ENCODE measurements at regions not wholly inside any gene's neighbourhood (a gene's known extent, or its start where the extent isn't known, plus 50 kb on each side); places are given as distances from the start of the nearest gene placed in this dataset.

DNA sequence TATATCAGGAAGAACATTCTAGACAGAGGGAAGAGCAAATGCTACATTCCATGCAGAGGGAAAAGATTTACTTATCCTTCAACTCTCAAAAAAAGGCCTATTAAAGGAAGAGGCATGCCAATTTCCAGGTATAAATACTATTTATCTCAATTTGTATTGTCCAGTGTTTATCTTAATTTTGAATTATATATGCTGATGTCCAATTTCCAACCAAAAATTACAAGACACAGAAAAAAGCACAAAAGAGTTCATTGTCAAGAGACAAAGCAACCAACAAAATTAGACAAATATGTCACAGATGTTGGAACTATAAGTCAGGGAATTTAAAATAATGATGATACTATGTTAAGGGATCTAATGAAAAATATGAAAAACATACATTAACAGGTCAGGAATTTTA is 286.6 kb upstream of the SFSWAP start:
- Histone ChIP-seq H3K79me2 (ENCODE audit: control insufficient read depth, insufficient read depth, low read length) (no peaks in the 10 kb centered on the region), H2AFZ (ENCODE audit: control insufficient read depth, low read length) (no peak overlapping the region), H4K20me1 (ENCODE audit: control insufficient read depth, extremely low read depth, insufficient read depth, low read length) (no peaks in the 10 kb centered on the region), H3K4me3 (ENCODE audit: control insufficient read depth in 2 of 3, extremely low read depth in 1 of 3, insufficient read depth in 2 of 3, low read depth in 1 of 3, low read length in 3 of 3) (no peak overlapping the region), H3K4me2 (ENCODE audit: control insufficient read depth, extremely low read depth, insufficient read depth, low read depth, low read length) (no peak overlapping the region), H3K27ac (ENCODE audit: control insufficient read depth, insufficient read depth, low read length) (no peak overlapping the region), H3K36me3 (ENCODE audit: control insufficient read depth in 2 of 2, extremely low read depth in 1 of 2, insufficient read depth in 2 of 2, low read length in 2 of 2) (no peaks in the 10 kb centered on the region), H3K9me1 (ENCODE audit: control insufficient read depth, extremely low read depth, insufficient read depth, low read length) (no peaks in the 10 kb centered on the region), H3K4me1 (ENCODE audit: control insufficient read depth, extremely low read depth, insufficient read depth, low read length) (no peaks in the 10 kb centered on the region), H3K27me3 (ENCODE audit: control insufficient read depth, extremely low read depth, insufficient read depth, low read length) (no peaks in the 10 kb centered on the region), H3K9me3 (ENCODE audit: control insufficient read depth, low read depth, low read length) (peaks cover 3% of the 10 kb centered on the region), H3K9ac (ENCODE audit: control insufficient read depth, extremely low read depth, insufficient read depth, low read length) (no peak overlapping the region)
- DNase-seq (ENCODE audit: low read depth, low spot score) (no peak), FAIRE-seq (no peak)
- TF ChIP-seq, protein P1, sequence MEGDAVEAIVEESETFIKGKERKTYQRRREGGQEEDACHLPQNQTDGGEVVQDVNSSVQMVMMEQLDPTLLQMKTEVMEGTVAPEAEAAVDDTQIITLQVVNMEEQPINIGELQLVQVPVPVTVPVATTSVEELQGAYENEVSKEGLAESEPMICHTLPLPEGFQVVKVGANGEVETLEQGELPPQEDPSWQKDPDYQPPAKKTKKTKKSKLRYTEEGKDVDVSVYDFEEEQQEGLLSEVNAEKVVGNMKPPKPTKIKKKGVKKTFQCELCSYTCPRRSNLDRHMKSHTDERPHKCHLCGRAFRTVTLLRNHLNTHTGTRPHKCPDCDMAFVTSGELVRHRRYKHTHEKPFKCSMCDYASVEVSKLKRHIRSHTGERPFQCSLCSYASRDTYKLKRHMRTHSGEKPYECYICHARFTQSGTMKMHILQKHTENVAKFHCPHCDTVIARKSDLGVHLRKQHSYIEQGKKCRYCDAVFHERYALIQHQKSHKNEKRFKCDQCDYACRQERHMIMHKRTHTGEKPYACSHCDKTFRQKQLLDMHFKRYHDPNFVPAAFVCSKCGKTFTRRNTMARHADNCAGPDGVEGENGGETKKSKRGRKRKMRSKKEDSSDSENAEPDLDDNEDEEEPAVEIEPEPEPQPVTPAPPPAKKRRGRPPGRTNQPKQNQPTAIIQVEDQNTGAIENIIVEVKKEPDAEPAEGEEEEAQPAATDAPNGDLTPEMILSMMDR (optimal IDR thresholded peaks at IDR 0.05 in 1 of 3, IDR thresholded peaks at IDR 0.05 in 1 of 3, conservative IDR thresholded peaks at IDR 0.05 in 1 of 3; ENCODE audit: extremely low read depth in 1 of 3, insufficient read depth in 2 of 3, low read length in 3 of 3) = no peak
- no peak for TF ChIP-seq EZH2 (IDR thresholded peaks at IDR 0.05; ENCODE audit: low read length)
- dilution Hi-C loops (cut with MboI; ENCODE audit: extremely low pct_ligation_motif_present, low sequenced_read_pairs) = no loop called here

DNA sequence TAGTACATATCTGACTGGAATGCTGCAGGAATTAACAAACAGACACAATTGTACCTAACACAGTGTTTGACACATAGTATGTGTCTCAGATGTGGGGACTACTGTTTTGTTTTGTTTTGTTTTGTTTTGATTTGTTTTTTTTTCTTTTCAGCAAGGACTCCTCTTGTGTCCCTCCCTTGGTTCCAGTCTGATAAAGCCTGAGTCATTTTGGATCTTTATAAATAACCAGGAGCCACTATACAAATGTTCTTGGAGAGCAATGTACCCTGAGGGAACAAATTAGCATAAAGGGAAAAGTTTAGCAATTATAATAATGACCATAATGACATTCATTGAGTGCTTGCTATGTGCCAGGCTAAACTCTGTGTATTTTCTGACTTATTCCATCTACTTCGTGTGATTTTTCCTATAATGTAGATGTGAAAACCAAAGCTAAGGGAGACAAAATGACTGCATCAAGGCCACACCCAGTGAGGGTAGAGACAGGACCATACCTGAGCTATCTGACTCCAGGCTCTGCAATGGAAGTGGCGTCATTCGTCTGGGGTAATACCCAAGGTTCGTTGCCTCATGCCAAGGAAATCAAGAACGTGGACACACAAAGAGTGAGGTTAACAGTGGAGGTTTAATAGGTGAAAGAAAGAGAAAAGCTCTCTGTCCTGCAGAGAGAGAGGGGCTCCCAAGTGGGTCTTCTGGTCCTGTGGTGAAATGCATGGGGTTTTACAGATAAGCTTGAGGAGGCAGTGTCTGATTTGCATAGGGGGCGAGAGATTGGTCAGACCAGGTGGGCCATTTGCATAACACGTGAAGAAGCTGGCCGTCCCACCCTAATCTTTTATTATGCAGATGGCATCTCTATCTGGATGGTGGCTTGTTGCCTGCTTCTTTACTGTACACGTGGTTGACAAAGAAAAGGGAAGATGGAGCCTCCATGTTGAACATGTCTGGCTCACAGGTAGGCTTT is 285.5 kb upstream of the SFSWAP start:
- Histone ChIP-seq H3K4me3 (ENCODE audit: control insufficient read depth in 2 of 3, extremely low read depth in 1 of 3, insufficient read depth in 2 of 3, low read depth in 1 of 3, low read length in 3 of 3) (no peak overlapping the region), H3K9ac (ENCODE audit: control insufficient read depth, extremely low read depth, insufficient read depth, low read length) (no peak overlapping the region), H3K4me2 (ENCODE audit: control insufficient read depth, extremely low read depth, insufficient read depth, low read depth, low read length) (no peak overlapping the region), H3K27ac (ENCODE audit: control insufficient read depth, insufficient read depth, low read length) (no peak overlapping the region), H3K36me3 (ENCODE audit: control insufficient read depth in 2 of 2, extremely low read depth in 1 of 2, insufficient read depth in 2 of 2, low read length in 2 of 2) (no peaks in the 10 kb centered on the region), H3K9me3 (ENCODE audit: control insufficient read depth, low read depth, low read length) (peaks cover 3% of the 10 kb centered on the region), H3K79me2 (ENCODE audit: control insufficient read depth, insufficient read depth, low read length) (no peaks in the 10 kb centered on the region), H3K9me1 (ENCODE audit: control insufficient read depth, extremely low read depth, insufficient read depth, low read length) (no peaks in the 10 kb centered on the region), H2AFZ (ENCODE audit: control insufficient read depth, low read length) (no peak overlapping the region), H4K20me1 (ENCODE audit: control insufficient read depth, extremely low read depth, insufficient read depth, low read length) (no peaks in the 10 kb centered on the region), H3K4me1 (ENCODE audit: control insufficient read depth, extremely low read depth, insufficient read depth, low read length) (no peaks in the 10 kb centered on the region), H3K27me3 (ENCODE audit: control insufficient read depth, extremely low read depth, insufficient read depth, low read length) (no peaks in the 10 kb centered on the region)
- FAIRE-seq (no peak), DNase-seq (ENCODE audit: low read depth, low spot score) (no peak)
- dilution Hi-C loops (cut with MboI; ENCODE audit: extremely low pct_ligation_motif_present, low sequenced_read_pairs) = no loop called here
- TF ChIP-seq, protein P1 (optimal IDR thresholded peaks at IDR 0.05 in 1 of 3, IDR thresholded peaks at IDR 0.05 in 1 of 3, conservative IDR thresholded peaks at IDR 0.05 in 1 of 3; ENCODE audit: extremely low read depth in 1 of 3, insufficient read depth in 2 of 3, low read length in 3 of 3) = no peak
- TF ChIP-seq EZH2 (IDR thresholded peaks at IDR 0.05; ENCODE audit: low read length) = no peak

Data from keratinocyte (primary cell).